CD4-positive, alpha-beta memory T cell (primary cell): ENCODE measurements at regions not wholly inside any gene's neighbourhood (a gene's known extent, or its start where the extent isn't known, plus 50 kb on each side); places are given as distances from the start of the nearest gene placed in this dataset.

Experiments
- CTCF ChIA-PET: fragments of 350-600 bp; sonication (Branson Sonifier 250); formaldehyde crosslinking; loops from one replicate; lab custom pipeline; 2021; ENCODE audit warnings: inconsistent platforms; ENCODE audit not compliant: partially characterized antibody; lab: Charles Lee
- POLR2A ChIA-PET: fragments of 350-600 bp; sonication (Branson Sonifier 250); formaldehyde crosslinking; loops from one replicate; lab custom pipeline; 2021; ENCODE audit not compliant: partially characterized antibody; lab: Charles Lee
- DNase-seq, 5 donors: peaks; one replicate each; pipeline versions ENCODE4 v3.0.0 to v3.0.0-alpha.2; 2020 to 2022; ENCODE audit warnings: mixed read lengths in 1 of 5
- H3K27ac ChIP-seq: one replicate; pipeline ENCODE4 v1.7.0; 2013; ENCODE audit warnings: low read depth, low read length
- H3K27me3 ChIP-seq: 2 replicates; pipeline ENCODE4 v1.7.0; 2013; ENCODE audit warnings: mild to moderate bottlenecking, low read length, moderate library complexity; ENCODE audit not compliant: insufficient read depth
- H3K36me3 ChIP-seq: 2 replicates; pipeline ENCODE4 v1.7.0; 2013; ENCODE audit warnings: mild to moderate bottlenecking, low read length, moderate library complexity; ENCODE audit not compliant: insufficient read depth
- H3K4me1 ChIP-seq: 2 replicates; pipeline ENCODE4 v1.7.0; 2013; ENCODE audit warnings: mild to moderate bottlenecking, low read length, moderate library complexity; ENCODE audit not compliant: insufficient read depth
- H3K4me3 ChIP-seq, 2 donors: one replicate each; pipeline ENCODE4 v1.7.0; 2013; ENCODE audit warnings: low read length in 2 of 2, mild to moderate bottlenecking in 1 of 2
- H3K9me3 ChIP-seq, 2 donors: one replicate each; pipeline ENCODE4 v1.7.0; 2013; ENCODE audit warnings: low read length in 2 of 2, control low read depth in 1 of 2; ENCODE audit not compliant: control insufficient read depth in 1 of 2
- H3K27ac Mint-ChIP-seq, 7 donors: one replicate each; pipeline ENCODE4 v1.8.0; 2020 to 2021; ENCODE audit warnings: mixed read lengths in 7 of 7, mild to moderate bottlenecking in 6 of 7, inconsistent platforms in 3 of 7, moderate library complexity in 3 of 7
- H3K27me3 Mint-ChIP-seq, 2 donors: one replicate each; pipeline ENCODE4 v1.8.0; 2020 to 2021; ENCODE audit warnings: mixed read lengths in 2 of 2
- H3K36me3 Mint-ChIP-seq, 2 donors: one replicate each; pipeline ENCODE4 v1.8.0; 2020 to 2021; ENCODE audit warnings: mixed read lengths in 2 of 2, inconsistent platforms in 1 of 2, mild to moderate bottlenecking in 1 of 2
- H3K4me1 Mint-ChIP-seq, 4 donors: one replicate each; pipeline ENCODE4 v1.8.0; 2020 to 2021; ENCODE audit warnings: mixed read lengths in 4 of 4, mild to moderate bottlenecking in 1 of 4
- H3K4me3 Mint-ChIP-seq, 8 donors: one replicate each; pipeline ENCODE4 v1.8.0; 2020 to 2021; ENCODE audit warnings: mixed read lengths in 8 of 8, mild to moderate bottlenecking in 7 of 8, moderate library complexity in 6 of 8, inconsistent platforms in 3 of 8
- H3K9me3 Mint-ChIP-seq, 8 donors: one replicate each; pipeline ENCODE4 v1.8.0; 2020 to 2021; ENCODE audit warnings: mixed read lengths in 8 of 8, mild to moderate bottlenecking in 5 of 8, inconsistent platforms in 3 of 8, moderate library complexity in 1 of 8
- intact Hi-C: fragments of 100-400 bp; cut with micrococcal nuclease; formaldehyde crosslinking; loops from one replicate; pipeline ENCODE4 v1.15.1; 2023

GRCh38 chr18:60656553-60656952 lies 284.0 kb upstream of the MC4R start:
- H3K36me3 ChIP-seq, result no peaks in the 10 kb centered on the region
- Mint-ChIP-seq H3K36me3 (no peaks in the 10 kb centered on the region), H3K27ac (no peak overlapping the region), H3K9me3 (peaks cover 0 to 20% (median under 1%) of the 10 kb centered on the region in 8 donors), H3K4me1 (no peaks in the 10 kb centered on the region), H3K27me3 (no peaks in the 10 kb centered on the region), H3K4me3 (no peak overlapping the region)
- CTCF ChIA-PET, result no interaction called here
- no peak for DNase-seq
- no peak overlapping the region for H3K27ac ChIP-seq
- H3K9me3 ChIP-seq, result peaks cover 0 to 4% of the 10 kb centered on the region in 2 donors
- POLR2A ChIA-PET, result no interaction called here
- no peaks in the 10 kb centered on the region for H3K27me3 ChIP-seq
- H3K4me1 ChIP-seq, result no peaks in the 10 kb centered on the region
- intact Hi-C loops, result no loop called here
- H3K4me3 ChIP-seq, result no peak overlapping the region

- no peaks in the 10 kb centered on the region for H3K27me3 Mint-ChIP-seq
- intact Hi-C loops, result no loop called here
- no peak for DNase-seq
- POLR2A ChIA-PET, result no interaction called here
- H3K4me3 Mint-ChIP-seq, result no peak overlapping the region
- no peak overlapping the region for H3K27ac ChIP-seq
- no peaks in the 10 kb centered on the region for H3K27me3 ChIP-seq
- no peaks in the 10 kb centered on the region for H3K4me1 ChIP-seq
- H3K4me3 ChIP-seq, result no peak overlapping the region
- CTCF ChIA-PET, result no interaction called here
- H3K27ac Mint-ChIP-seq, result no peak overlapping the region
- H3K9me3 Mint-ChIP-seq, result peaks cover 0 to 24% (median 4%) of the 10 kb centered on the region in 8 donors
- H3K36me3 Mint-ChIP-seq, result no peaks in the 10 kb centered on the region
- H3K4me1 Mint-ChIP-seq, result no peaks in the 10 kb centered on the region
- H3K9me3 ChIP-seq, result no peaks in the 10 kb centered on the region
- no peaks in the 10 kb centered on the region for H3K36me3 ChIP-seq
These were observed 289.9 kb upstream of the MC4R start for GRCh38 chr18:60662491-60662890.

- no peak for DNase-seq
- no peak overlapping the region for H3K27ac Mint-ChIP-seq
These were observed 290.8 kb upstream of the MC4R start for GRCh38 chr18:60663060-60663989.

GRCh38 chr18:60664736-60665135 lies 292.2 kb upstream of the MC4R start:
- H3K27me3 ChIP-seq, result no peaks in the 10 kb centered on the region
- ChIA-PET CTCF (no interaction called here), POLR2A (no interaction called here)
- no peaks in the 10 kb centered on the region for H3K4me1 ChIP-seq
- no peak overlapping the region for H3K27ac ChIP-seq
- no peak for DNase-seq
- intact Hi-C loops, result no loop called here
- Mint-ChIP-seq H3K27me3 (no peaks in the 10 kb centered on the region), H3K4me1 (no peaks in the 10 kb centered on the region), H3K27ac (no peak overlapping the region), H3K4me3 (no peak overlapping the region), H3K36me3 (no peaks in the 10 kb centered on the region), H3K9me3 (peaks cover 0 to 17% (median 4%) of the 10 kb centered on the region in 8 donors)
- H3K9me3 ChIP-seq, result no peaks in the 10 kb centered on the region
- no peak overlapping the region for H3K4me3 ChIP-seq
- H3K36me3 ChIP-seq, result no peaks in the 10 kb centered on the region

More at GRCh38 chr18:60663060-60663989, 290.8 kb upstream of the MC4R start:
- Histone ChIP-seq H3K27me3 (no peaks in the 10 kb centered on the region), H3K4me3 (no peak overlapping the region), H3K27ac (no peak overlapping the region), H3K36me3 (no peaks in the 10 kb centered on the region), H3K9me3 (no peaks in the 10 kb centered on the region), H3K4me1 (no peaks in the 10 kb centered on the region)
- CTCF ChIA-PET, result no interaction called here
- H3K4me1 Mint-ChIP-seq, result no peaks in the 10 kb centered on the region
- intact Hi-C loops, result no loop called here
- no peak overlapping the region for H3K4me3 Mint-ChIP-seq
- POLR2A ChIA-PET, result no interaction called here
- H3K36me3 Mint-ChIP-seq, result no peaks in the 10 kb centered on the region
- no peaks in the 10 kb centered on the region for H3K27me3 Mint-ChIP-seq
- H3K9me3 Mint-ChIP-seq, result peaks cover 0 to 22% (median 4%) of the 10 kb centered on the region in 8 donors

- H3K27me3 Mint-ChIP-seq, result no peaks in the 10 kb centered on the region
- H3K9me3 ChIP-seq, result no peaks in the 10 kb centered on the region
- no peak for DNase-seq
- no peaks in the 10 kb centered on the region for H3K4me1 Mint-ChIP-seq
- ChIA-PET CTCF (no interaction called here), POLR2A (no interaction called here)
- peaks cover 0 to 11% (median 5%) of the 10 kb centered on the region in 8 donors for H3K9me3 Mint-ChIP-seq
- H3K4me3 ChIP-seq, result no peak overlapping the region
- no peak overlapping the region for H3K27ac Mint-ChIP-seq
- H3K27ac ChIP-seq, result no peak overlapping the region
- no peaks in the 10 kb centered on the region for H3K27me3 ChIP-seq
- H3K4me3 Mint-ChIP-seq, result no peak overlapping the region
- no peaks in the 10 kb centered on the region for H3K36me3 ChIP-seq
- no peaks in the 10 kb centered on the region for H3K4me1 ChIP-seq
- H3K36me3 Mint-ChIP-seq, result no peaks in the 10 kb centered on the region
- intact Hi-C loops, result no loop called here
These were observed 294.4 kb upstream of the MC4R start for GRCh38 chr18:60667016-60667415.

GRCh38 chr18:60668583-60668982 lies 296.0 kb upstream of the MC4R start:
- intact Hi-C loops, result no loop called here
- no peak for DNase-seq
- Mint-ChIP-seq H3K27me3 (no peaks in the 10 kb centered on the region), H3K27ac (no peak overlapping the region), H3K36me3 (no peaks in the 10 kb centered on the region), H3K9me3 (peaks cover 0 to 8% (median 4%) of the 10 kb centered on the region in 8 donors), H3K4me3 (no peak overlapping the region), H3K4me1 (no peaks in the 10 kb centered on the region)
- Histone ChIP-seq H3K9me3 (no peaks in the 10 kb centered on the region), H3K4me3 (no peak overlapping the region), H3K36me3 (no peaks in the 10 kb centered on the region), H3K27ac (no peak overlapping the region), H3K4me1 (no peaks in the 10 kb centered on the region), H3K27me3 (no peaks in the 10 kb centered on the region)
- ChIA-PET CTCF (no interaction called here), POLR2A (no interaction called here)

- H3K27me3 Mint-ChIP-seq, result no peaks in the 10 kb centered on the region
These were observed 297.4 kb upstream of the MC4R start for GRCh38 chr18:60669938-60670337.

More at GRCh38 chr18:60669938-60670337, 297.4 kb upstream of the MC4R start:
- H3K36me3 Mint-ChIP-seq, result no peaks in the 10 kb centered on the region
- intact Hi-C loops, result no loop called here
- no peaks in the 10 kb centered on the region for H3K4me1 Mint-ChIP-seq
- no peak overlapping the region for H3K27ac Mint-ChIP-seq
- ChIA-PET CTCF (no interaction called here), POLR2A (no interaction called here)
- peaks cover 0 to 4% (median 0%) of the 10 kb centered on the region in 8 donors for H3K9me3 Mint-ChIP-seq
- Histone ChIP-seq H3K27ac (no peak overlapping the region), H3K9me3 (no peaks in the 10 kb centered on the region), H3K4me1 (no peaks in the 10 kb centered on the region), H3K36me3 (no peaks in the 10 kb centered on the region), H3K27me3 (no peaks in the 10 kb centered on the region), H3K4me3 (no peak overlapping the region)
- no peak overlapping the region for H3K4me3 Mint-ChIP-seq
- no peak for DNase-seq
